GM18499 (cell line): ENCODE measurements at regions not wholly inside any gene's neighbourhood (a gene's known extent, or its start where the extent isn't known, plus 50 kb on each side); places are given as distances from the start of the nearest gene placed in this dataset.

Source experiments
- ATAC-seq: cut with Tn5 transposase; IDR thresholded peaks from one replicate; pipeline ENCODE4 v1.9.1; 2021; ENCODE audit warnings: moderate number of reproducible peaks; ENCODE audit not compliant: insufficient read depth, unreplicated experiment

DNA sequence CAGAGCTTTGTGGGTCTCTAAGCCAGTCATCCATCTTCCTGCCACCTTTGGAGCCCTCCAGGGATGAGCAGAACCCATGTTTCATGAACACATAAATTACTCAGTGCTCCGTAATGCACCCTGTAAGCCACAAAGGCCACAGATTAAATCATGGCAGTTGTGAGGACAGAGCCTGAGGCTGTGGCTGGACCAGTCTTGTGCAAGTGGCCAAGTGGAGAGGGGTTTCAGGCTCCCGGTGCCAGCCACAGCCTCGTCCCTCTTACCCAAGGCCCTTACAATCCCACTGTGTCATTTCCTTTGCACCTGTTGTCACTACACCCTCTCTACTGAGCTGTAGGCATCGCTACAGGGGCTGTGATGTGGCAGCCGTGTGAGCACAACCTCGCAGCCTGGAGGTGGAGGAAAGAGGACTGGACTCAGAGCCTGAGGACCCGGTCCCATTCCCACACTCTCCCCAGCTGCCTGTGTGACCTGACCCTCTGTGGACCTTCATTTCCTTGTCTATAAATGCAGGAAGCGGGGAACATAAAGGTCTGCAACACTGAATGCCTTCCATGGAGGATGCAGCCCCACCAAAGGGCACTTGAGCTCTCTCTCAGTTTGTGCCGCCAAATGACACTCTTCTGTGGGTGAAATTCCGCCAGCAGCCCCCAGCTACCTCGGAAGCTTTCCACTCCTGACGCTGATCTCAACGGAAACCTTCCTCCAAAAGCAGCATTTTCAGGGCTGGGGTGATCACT, 792.0 kb downstream of the UQCRFS1 start:
- ATAC-seq, result no peak

DNA sequence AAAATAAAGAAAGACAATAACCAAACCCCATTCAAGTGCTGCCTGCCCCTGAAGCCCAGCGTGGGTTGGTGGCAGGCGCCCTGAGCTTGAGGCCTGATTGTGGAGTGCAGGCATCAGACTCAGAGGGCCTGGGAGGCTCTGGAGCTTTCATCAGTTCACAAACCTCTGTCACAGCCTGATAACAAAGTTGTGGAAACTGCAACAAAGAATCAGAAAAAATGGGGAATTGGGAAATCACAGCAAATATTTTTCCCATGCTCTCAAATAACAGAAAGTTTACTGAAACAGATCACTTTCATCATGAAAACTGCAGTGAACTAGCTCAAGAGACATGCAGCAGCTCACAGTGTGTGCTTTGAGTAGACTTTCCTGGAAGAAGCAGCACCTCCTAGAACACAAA, 793.6 kb downstream of the UQCRFS1 start:
- no peak for ATAC-seq

DNA sequence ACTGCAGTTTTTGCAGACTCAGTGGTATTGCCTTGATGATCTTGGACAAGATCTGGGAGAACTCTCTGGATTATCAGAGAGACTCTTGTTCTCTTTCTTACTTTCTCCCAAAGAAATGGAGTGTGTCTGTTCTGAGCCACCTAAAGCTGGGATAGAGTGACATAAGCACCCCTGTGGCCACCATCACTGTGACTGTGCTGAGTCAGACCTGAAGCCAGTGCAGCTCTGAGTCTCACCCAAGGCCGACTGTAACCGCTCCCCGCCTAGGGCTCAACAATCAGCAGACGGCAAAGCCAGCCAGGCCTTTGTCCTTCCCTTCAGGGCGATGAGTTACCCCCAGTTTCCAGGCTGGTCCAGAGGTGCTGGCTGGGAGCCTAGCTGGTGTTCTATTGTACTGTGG, 795.6 kb downstream of the UQCRFS1 start:
- ATAC-seq, result no peak

DNA sequence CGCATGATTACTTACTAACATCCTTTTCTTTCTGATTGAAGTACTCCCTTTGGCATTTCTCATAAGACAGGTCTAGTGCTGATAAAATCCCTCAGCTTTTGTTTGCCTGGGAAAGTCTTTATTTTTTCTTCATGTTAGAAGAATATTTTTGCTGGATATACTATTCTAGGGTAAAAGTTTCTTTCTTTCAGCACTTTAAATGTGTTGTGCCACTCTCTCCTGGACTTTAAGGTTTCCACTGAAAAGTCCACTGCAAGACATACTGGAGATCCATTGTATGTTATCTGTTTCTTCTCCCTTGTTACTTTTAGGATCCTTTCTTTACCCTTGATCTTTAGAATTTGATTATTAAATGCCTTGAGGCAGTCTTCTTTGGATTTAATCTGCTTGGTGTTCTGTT, 796.7 kb downstream of the UQCRFS1 start:
- no peak for ATAC-seq

DNA sequence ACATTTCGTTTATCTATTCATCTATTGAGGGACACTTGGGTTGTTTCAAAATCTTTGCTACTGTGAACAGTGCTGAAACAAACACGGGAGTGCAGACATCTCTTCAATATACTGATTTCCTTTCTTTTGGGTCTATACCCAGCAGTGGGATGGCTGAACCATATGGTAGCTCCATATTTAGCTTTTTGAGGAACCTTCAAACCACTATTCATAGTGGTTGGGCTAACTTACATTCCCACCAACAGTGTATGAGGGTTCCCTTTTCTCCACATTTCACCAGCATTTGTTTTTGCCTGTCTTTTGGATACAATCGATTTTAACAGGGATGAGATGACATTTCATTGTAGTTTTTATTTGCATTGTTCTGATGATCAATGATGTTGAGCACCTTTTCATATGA, 798.2 kb downstream of the UQCRFS1 start:
- no peak for ATAC-seq

DNA sequence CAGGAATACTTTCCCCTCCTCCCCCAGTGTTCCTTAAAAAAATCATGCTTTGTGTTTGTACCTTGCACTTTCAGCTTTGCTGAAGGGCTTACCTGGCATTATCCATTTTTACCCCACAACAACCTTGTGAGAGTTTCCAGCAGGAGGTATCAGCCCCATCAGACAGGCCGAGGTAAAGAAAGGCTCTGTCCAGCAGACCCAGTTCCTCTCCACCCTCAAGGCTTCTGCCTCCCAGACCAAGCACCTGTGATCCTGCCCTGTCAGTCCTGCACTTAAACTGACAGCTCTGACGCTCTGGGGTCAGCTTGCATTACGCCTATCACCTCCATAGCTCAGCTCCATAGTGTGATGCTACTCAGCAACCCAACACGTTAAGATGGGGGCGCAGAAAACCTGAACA, 803.1 kb downstream of the UQCRFS1 start:
- no peak for ATAC-seq

DNA sequence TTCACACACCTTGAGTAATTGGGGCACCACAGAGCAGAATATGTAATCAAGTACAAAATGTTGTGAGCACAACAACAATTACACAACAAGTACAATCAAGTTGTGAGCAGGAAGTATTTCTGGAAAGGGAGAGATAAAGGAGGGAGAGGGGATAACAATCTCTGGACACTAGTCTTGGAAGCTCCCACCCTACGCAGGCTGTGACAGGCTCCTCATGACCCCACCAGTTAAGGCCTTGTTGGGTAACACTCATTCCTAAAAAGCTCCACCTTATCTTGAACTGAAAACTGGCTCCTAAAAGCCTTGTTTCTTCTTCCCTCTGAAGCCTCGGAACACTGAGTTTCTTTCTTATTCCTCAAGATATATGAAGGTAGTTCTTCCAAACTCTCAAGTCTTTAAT, 806.0 kb downstream of the UQCRFS1 start:
- no peak for ATAC-seq

DNA sequence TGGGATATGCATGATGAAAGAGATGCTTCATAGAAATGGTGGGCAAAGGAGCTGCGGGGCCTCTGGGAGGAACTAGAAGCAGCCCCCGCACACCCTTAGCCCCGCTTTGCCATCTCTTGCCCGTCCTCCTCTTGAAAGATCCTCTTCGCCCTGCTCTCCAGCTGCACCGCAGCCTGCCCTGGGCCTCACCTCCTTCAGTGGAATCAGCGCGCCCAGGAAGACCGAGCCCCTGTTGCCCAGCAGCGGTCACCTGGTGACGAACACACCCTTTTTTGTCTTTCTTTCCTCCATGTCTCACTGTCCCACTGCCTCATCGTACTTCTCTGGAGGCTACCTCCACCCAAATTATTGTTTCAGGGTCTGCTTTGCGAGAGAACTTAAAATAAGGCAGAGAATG, 807.6 kb downstream of the UQCRFS1 start:
- no peak for ATAC-seq

DNA sequence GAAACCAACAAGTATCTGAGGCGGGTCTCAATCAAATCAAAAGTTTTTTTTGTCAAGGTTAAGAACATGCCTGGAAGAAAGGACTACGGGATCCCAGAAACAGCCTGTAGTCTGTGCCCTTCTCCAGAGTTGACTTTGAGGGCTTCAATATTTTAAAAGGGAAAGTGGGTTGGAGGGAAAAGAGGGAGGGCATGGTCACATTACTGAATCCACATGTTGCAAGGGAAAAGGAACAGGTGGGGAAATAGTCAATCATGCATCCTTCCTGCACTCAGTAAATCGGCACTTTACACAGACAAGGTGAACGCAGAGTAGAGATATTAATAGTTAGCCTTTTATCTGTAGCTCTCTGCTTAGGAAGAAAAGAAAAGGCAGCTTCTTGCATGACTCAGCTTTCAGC, 808.5 kb downstream of the UQCRFS1 start:
- no peak for ATAC-seq

DNA sequence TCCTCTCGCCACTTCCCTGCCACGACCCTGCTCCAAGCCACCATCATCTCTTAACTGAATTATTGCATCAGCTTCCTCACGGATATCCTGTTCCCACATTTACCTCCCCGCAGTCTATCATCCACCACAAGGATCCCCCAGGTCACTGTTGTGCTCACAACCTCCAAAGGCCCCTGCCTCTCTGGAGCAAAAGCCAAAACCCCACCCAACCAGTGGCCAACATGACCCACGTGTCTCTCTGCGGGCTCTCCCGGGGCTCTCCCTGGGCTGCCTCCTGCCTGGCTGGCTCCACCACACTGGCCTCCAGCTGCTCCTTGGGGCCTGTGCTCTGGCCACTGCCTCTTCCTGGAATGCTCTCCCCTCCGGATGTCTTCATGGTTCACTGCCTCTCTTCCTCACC, 809.3 kb downstream of the UQCRFS1 start:
- ATAC-seq, result no peak

DNA sequence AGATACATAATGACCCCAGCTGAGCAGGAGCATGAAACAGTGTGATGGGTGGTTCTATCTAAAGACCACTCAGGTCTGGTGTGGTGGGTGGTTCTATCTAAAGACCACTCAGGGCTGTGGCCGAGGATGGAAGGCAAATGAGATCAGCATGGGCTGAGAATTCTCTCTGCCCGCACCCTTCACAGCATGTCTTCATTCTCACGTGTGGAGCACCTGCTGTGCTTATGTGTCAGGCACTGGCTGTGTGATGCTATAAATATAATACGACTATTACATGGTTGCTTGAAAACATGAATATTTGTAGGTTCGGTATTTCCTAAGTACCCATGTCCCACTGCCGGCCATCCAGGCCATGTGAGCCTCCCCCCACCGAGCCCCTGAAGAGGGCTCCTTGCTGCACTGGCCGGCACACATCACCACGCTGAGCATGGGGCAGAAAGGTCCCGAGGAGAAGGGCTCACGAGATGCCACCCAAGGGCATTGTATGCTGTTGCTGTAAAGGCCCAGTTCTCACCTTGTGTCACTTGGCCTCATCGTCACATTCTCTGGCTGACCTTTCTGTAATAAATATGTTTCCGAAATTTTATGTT, 810.2 kb downstream of the UQCRFS1 start:
- no peak for ATAC-seq

DNA sequence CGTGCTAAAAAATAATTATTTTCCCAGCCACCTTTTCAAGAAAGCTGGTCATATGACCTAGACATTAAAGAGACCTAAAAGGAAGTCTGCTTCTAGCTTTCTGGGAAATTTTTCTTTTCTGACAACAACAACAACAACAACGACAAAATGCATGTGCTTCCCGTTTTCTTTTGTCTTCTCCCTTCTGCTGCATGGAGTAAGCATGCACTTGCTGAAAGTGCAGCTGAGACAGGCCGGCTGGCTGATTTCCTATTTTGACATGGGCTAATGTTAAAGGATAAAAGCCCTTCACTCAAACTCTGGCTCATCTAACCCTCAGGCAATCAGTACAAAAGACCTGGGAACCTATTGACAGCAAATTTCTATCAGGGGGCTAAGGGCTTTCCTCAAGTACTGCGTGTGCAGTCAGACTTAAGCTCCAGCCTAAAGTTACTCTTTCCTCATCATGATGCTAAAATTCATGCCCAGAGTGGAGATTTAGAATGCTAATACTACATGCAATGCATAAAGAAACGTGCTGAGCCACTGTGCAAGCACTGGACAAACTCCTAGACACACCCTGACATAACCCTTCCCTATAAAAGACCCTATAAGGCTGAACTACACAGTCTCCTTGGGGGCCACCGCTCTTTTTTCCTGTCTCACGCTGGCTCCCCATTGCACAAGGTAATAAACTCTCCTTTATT, 811.1 kb downstream of the UQCRFS1 start:
- ATAC-seq, result no peak

DNA sequence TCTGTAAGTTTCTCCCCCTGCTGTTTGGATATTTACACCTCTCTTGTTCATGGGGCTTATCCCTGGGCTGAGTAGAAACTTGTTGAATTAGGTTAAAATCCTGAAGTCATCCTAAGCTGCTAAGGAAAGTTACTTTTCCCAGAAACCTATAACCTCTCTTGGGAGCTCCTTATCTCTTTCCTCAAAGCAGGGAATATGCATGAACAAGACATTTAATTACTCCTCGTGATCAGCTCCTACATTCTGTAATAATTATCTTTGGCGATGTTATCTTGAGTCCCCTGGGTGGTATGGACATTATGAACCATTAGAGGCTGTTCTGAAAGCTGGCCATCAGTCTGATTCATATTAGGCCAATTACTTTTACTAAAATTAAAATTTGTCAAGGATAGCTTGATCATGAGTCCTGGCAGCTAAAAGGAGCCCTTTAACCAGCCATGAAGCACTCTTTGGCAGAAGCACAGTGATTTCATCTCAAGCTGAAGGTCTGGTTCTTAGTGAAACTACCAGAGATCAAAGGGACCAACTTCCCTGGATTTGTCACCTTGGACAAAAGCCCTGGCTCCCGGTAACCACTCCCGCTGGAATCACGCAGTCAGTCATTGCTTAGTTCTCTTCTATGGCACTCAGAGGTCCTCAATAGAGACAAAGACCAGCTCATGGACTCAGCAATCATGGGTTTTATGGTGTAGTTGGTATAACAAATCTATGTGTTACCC, 811.8 kb downstream of the UQCRFS1 start:
- no peak for ATAC-seq

DNA sequence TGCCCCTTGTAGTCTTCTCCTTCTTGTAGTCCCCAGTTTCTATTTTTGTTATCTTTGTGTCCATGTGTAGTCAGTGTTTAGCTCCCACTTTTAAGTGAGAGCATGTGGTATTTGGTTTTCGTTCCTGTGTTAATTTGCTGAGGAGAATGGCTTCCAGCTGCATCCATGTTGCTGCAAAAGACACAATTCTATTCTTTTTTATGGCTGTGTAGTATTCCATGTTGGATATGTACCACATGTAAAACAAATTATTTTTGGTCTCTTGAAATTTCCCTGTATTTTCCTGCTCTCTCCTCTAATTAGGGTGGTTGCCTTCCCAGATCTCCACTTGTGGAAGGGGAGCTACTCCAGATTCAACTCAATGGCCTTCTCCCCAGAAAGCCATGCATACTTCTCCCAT, 813.8 kb downstream of the UQCRFS1 start:
- no peak for ATAC-seq

DNA sequence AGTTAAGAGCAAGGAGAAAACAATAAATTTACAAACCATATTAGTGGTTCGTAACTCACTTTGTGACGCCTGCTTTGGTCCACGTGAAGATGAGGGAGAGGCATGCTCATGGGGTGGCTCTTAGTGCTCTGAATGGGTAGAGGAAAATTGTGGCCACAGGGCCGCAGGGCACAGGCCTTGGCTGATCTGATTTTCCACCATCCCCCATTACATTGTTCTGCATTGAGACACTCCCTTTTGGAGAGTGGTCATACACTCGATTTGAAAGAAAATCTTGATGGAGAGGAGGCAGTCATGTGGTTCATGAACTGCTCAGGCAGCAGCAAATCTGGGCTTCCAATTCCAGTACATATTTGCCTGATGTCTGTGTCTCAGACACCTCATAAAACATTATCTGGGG, 815.2 kb downstream of the UQCRFS1 start:
- no peak for ATAC-seq

DNA sequence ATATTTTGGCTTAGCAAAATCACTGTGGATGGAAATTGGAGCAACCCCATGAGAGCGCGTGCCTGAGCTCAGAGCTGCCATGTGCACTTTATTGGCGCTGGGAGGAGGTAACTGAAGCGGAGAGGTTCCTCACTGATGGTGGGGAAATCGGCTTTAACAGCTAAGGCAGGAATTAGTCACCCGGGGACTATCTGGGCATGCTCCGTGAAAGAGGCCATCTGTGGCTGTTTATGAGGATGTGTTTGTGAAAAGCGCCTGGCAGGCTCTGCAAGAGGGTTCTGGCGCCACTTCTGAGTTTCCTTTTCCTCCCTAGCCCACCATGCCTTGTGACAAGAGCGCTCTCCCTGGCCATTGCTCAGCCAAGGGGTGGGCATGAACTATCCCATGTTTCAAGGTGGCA, 815.6 kb downstream of the UQCRFS1 start:
- no peak for ATAC-seq

DNA sequence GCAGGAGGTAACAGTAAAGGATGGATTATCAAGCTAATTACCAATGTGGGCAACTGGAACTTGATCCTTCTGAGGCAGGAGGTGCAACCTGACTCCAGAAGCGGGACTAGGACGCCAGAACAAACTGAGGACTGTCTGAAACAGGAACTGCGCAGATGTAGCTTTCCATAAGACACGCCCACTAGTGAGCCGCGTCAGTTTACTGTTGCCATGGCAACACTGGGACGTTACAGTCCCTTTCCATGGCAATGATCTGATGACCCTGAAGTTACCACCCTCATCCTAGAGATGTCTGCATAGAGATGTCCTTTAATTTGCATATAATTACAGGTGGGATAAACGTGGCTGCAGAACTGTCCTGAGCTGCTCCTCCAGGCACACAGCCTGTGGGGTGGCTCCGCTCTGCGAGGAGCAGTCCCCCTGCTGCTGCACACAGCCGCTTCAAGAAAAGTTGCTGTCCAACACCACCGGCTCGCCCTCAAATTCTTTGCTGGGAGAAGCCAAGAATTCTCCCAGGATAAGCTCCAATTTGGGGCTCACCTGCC, 816.6 kb downstream of the UQCRFS1 start:
- no peak for ATAC-seq

DNA sequence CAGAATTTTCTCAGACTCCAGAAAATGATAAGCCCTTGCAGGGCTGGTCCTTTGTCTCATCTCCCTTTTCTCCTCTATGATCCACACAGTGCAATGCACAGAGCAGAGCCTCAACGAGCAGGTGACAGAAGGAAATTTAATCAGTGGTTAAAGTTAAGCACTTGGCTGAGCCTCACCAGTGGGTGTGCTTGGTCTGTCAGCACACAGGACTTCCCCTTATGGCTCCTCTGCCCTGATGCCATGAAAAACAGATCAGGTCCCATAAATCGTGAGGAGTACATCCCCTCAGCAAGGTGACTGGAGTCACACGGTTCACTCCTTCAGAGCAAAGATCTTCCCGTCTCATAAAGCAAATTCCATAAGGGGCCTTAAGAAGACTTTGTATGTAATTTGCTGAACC, 818.2 kb downstream of the UQCRFS1 start:
- ATAC-seq, result no peak

DNA sequence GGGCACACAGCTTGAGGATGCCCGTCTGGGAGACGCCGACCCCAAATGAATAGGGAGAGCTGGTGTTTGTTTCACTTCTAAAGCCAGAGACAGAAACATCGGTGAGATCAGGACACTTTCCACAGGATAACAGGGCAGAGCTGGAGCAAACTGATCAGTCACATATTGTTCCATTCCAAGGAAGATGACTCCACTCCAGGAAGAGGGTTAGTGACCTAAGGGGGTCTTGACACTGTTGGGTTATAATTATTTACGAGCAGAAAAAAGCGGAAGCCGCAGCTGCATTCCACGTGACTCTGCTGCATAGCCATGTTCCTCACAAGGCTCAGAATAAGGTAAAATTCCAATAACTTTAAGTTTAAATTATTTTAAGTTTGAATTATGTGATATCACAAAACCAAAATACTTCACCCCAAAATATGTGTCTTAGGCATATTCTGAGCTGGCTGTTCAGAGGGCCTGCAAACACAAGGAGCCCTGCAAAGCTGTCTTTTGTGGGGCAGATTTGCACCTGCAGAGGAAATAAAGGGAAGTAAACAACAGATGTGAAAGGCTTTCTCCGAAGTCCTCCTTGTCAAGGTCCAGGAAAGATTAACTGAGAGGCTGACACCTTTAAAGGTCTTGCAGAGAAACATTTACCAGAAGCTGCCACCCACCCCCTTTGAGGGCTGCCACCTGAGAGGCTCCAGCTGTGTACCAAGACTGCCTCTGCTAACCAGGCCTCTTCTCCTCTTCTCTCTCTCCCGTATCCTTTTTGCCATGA, 819.2 kb downstream of the UQCRFS1 start:
- ATAC-seq, result no peak

DNA sequence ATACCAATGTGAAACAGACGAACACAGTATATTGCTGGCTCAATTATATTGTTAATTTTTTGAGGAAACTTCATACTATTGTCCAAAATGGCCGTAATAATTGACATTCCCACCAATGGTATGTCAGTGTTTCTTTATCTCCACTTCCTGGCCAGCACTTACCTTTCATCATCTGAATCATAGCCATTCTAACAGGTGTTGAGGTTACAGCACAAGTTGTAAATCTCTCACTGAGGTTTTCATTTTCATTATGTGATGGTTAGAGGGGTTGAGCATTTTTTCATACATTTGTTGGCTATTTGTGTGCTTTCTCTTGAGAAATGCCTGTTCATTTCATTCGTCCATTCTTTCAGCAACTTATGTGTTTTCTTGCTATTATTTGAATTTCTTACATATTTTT, 824.0 kb downstream of the UQCRFS1 start:
- no peak for ATAC-seq
